Dermis microvascular lymphatic vessel endothelial cell (primary cell): ENCODE measurements at regions not wholly inside any gene's neighbourhood (a gene's known extent, or its start where the extent isn't known, plus 50 kb on each side); places are given as distances from the start of the nearest gene placed in this dataset.
"Not testable (repeated sequence)": the region's sequence is repeated elsewhere in the genome, so short reads cannot be mapped to it uniquely, and the experiment has no call there.

ENCODE experiments used
- DNase-seq, 2 donors: peaks; one replicate each; pipeline versions ENCODE4 v3.0.0 to v3.0.0-alpha.2; 2010; ENCODE audit warnings: low read depth in 2 of 2

- no peak for DNase-seq
Measured at GRCh38 chr3:63719796-63720445, 67.4 kb downstream of the SNTN start.

GRCh38 chr3:63720951-63721350 lies 68.5 kb downstream of the SNTN start:
- DNase-seq: not testable (repeated sequence)

- DNase-seq: no peak
Measured at GRCh38 chr3:63724987-63725386, 72.5 kb downstream of the SNTN start.

GRCh38 chr3:63726656-63727055 lies 74.2 kb downstream of the SNTN start:
- no peak for DNase-seq

- no peak for DNase-seq
Measured at GRCh38 chr3:63727233-63727632, 74.8 kb downstream of the SNTN start.

GRCh38 chr3:63731866-63732265 lies 79.4 kb downstream of the SNTN start:
- DNase-seq: no peak

GRCh38 chr3:63733278-63733677 lies 80.8 kb downstream of the SNTN start:
- DNase-seq: not testable (repeated sequence)

GRCh38 chr3:63734632-63735031 lies 82.2 kb downstream of the SNTN start:
- not testable (repeated sequence) for DNase-seq

GRCh38 chr3:63736757-63737156 lies 82.3 kb upstream of the C3orf49 start:
- not testable (repeated sequence) for DNase-seq

- not testable (repeated sequence) for DNase-seq
Measured at GRCh38 chr3:63738577-63738976, 80.5 kb upstream of the C3orf49 start.

- DNase-seq: no peak
Measured at GRCh38 chr3:63739474-63739873, 79.6 kb upstream of the C3orf49 start.

GRCh38 chr3:63740116-63740515 lies 79.0 kb upstream of the C3orf49 start:
- DNase-seq: no peak

- not testable (repeated sequence) for DNase-seq
Measured at GRCh38 chr3:63744693-63745092, 74.4 kb upstream of the C3orf49 start.

GRCh38 chr3:63745757-63746156 lies 73.3 kb upstream of the C3orf49 start:
- DNase-seq: no peak

- no peak for DNase-seq
Measured at GRCh38 chr3:63746211-63746610, 72.9 kb upstream of the C3orf49 start.

GRCh38 chr3:63751459-63751858 lies 67.6 kb upstream of the C3orf49 start:
- no peak for DNase-seq

- DNase-seq: peak in 1 of 2 donors; percentile 4
Measured at GRCh38 chr3:63753567-63753966, 65.5 kb upstream of the C3orf49 start.

GRCh38 chr3:63753995-63754394 lies 65.1 kb upstream of the C3orf49 start:
- no peak for DNase-seq

- DNase-seq: no peak
Measured at GRCh38 chr3:63762180-63762579, 56.9 kb upstream of the C3orf49 start.

GRCh38 chr3:63762934-63763550 lies 56.1 kb upstream of the C3orf49 start:
- DNase-seq: no peak

- DNase-seq: no peak
Measured at GRCh38 chr3:63764511-63764910, 54.6 kb upstream of the C3orf49 start.

- no peak for DNase-seq
Measured at GRCh38 chr3:63766261-63766660, 52.8 kb upstream of the C3orf49 start.

GRCh38 chr3:63768386-63768785 lies 50.7 kb upstream of the C3orf49 start:
- no peak for DNase-seq
